Hepatic stellate cell (primary cell): ENCODE measurements at regions not wholly inside any gene's neighbourhood (a gene's known extent, or its start where the extent isn't known, plus 50 kb on each side); places are given as distances from the start of the nearest gene placed in this dataset.
A peak's percentile ranks its signal among the peaks of the same experiment; 100 is the strongest.

ENCODE experiments used
- DNase-seq: peaks from one replicate; pipeline ENCODE4 v3.0.0; 2011; ENCODE audit warnings: low spot score

DNA sequence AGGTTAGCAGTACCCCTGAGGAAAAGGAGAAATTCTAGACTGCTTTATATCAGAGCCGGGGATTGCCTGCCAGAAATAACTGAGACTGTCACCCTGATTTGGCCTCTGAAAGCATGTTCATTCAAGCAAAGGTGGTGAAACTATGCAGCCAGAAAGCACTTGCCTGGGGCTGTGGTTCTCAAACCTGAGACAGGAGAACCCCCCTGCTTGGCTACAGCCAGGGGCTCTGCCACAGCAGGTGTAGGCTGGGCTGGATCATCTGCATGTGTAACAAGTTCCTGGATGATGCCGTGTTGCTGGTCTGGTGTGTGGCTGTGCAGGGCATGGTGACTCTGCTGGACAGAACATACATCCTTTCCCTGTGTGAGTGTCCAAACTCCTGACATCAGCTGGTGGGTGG lies 157.8 kb downstream of the NXNL2 start:
- DNase-seq: no peak

- DNase-seq: peak; percentile 31
Observed at GRCh38 chr9:88694625-88695024, 159.6 kb downstream of the NXNL2 start.

DNA sequence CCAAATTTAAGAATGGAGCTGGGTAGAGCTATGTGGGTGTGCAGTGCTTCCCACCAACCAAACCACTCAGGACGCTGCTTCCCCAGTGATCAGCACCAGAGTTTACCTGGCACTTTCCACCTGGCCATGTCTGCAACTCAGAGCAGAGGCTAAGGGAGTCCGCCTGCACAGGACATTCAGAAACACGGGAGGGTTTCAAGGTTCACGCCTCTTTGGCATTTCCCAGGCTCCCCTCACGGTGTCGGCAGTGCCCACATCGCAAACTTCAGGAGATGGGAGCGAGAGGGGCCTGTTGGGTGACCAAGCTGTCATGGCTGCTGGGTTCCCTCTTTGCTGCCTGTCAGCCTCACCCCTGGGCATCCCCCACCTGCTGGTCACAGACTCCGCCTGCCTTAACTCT lies 161.5 kb downstream of the NXNL2 start:
- DNase-seq: no peak

GRCh38 chr9:88697764-88698432 lies 162.9 kb downstream of the NXNL2 start:
- DNase-seq: no peak

- no peak for DNase-seq
Observed at GRCh38 chr9:88702985-88703384, 168.0 kb downstream of the NXNL2 start.

DNA sequence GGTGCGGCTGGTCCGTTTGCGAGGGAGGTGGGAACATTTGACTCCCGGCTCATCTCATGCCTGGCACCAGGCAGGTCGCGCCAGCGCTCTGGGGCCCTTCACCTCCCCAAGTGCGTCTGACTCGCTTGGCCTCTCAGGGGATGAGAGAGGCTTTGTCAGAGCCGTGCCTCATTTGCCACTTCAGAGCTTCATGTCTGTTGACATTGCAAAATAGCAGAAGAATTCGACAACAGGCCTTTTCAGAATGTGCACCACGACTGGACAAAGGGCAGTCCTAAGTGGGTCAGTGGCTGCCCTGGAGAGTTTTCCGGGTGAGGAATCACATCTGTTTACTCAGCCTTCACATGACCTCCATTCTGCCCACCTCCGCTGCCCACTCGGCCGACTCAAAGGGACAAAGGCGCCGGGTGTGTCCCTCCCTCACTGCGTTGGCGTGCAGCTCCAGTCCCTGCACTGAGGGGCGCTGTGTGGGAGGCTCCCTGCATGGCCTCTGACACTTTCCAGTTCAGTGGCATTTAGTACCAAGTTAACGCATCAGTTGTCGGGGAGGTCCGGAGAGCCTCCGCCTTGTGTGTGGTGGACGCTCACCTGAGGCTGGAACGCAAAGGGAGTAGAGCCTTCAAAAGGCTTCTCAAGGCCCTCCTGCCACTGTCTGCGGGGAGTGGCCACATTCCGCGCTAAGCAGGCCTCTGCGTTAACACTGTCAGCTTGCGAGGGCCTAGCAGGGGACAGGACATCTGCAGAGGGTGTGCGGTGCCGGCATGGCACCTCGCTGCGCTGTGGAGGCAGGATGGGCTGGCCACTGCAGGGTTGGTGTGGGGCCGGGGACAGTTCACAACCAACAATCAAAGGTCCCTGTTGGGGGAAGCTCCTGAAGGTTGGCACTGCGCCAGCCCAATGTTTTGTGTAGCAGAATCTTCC lies 171.5 kb downstream of the NXNL2 start:
- DNase-seq: no peak

DNA sequence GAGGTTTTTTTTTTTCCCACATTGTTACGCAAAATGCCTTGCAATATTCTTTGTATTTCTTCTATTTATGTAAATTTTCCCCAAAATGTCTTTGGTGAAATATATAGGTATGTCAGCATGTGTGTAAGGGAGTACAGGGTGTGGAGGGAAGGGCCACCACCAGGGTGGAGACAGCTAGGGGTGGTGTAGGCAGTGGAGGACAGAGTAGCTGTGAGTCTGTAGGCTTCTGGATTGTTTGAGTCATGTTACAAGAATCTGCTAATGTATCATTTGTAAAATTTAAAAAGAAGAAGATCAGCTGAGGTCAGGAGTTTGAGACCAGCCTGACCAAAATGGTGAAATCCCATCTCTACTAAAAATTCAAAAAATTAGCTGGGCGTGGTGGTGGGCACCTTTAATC lies 175.5 kb downstream of the NXNL2 start:
- DNase-seq: no peak

DNA sequence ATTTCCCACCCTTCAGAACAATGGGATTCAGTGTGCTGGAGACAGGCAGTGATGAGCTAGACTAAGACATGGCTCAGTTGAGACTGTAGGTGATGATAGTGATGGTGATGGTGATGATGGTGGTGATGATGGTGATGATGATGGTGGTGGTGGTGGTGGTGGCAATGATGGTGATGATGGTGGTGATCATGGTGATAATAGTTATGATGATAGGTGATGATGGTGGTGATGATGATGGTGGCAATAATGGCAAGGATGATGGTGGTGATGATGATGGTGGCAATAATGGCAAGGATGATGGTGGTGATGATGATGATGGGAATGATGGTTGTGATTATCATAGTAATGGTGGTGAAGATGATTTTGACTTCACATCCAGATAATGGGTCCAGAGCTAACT lies 176.7 kb downstream of the NXNL2 start:
- DNase-seq: no peak

GRCh38 chr9:88712484-88712883 lies 177.5 kb downstream of the NXNL2 start:
- DNase-seq: no peak

- DNase-seq: no peak
Observed at GRCh38 chr9:88713010-88713409, 178.0 kb downstream of the NXNL2 start.

DNA sequence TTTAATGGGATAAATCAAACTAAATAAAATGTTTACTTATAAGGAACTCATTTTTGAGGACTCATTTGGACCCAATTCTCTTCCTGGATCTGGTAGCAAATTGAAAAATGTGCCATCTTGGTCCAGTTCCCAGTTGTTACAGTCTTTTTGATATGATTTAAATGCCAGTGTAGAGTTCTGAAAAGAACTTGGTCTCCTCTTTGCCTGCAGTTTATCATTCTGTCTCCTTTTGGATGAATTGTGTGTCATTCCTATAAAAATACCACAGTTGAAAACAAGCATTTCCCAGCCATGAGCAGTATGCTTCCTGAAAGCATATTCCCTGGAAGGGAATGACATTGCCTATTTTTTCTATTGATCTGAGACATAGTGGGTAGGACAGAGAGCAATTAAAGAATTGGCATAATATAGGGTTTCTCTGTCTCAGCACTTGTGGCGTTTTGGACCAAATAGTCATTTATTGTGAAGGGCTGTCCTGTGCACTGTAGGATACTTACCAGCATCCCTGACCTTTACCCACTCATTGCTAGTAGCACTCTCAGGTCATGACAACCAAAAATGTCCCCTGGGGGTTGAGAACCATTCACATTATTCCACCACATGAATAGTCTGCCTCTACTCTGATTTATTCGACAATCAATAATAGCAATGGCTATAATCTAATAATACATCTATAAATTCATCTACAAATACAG lies 181.8 kb downstream of the NXNL2 start:
- DNase-seq: no peak

DNA sequence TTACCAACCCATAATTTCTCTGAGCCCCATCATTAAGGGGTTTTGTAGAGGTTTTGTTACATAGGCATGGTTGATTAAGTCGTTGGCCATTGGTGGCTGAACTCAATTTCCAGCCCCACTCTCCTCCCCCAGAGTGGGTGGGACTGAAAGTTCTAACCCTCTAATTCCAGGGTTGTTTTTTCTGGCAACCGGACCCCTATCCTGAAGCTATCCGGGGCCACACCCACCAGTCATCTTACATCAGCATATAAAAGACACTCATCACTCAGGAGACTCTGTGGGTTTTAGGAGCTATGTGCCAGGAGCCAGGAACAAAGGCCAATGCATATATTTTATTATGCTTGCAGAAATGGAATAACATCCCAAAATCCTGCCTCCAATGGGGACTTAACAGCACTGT lies 186.0 kb downstream of the NXNL2 start:
- no peak for DNase-seq

- DNase-seq: no peak
Observed at GRCh38 chr9:88721495-88722279, 186.7 kb downstream of the NXNL2 start.

DNA sequence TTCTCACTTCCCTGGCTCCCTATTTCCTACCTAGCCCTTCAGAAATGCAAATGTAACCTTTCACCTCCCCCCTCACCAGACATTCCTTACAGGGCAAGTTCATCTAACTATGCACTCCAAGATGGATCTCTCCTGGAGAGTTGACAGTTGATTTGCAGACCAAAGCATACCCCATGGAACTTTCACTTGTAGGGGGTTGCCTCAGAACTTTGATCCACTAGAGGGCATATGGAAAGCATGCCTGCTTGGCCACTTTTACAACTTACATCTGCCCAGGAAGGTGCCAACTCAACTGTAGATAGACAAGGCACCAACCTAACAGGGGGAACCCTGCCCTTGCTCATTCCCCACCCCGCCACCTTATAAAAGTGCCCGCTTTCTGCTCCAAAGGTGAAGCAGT lies 187.8 kb downstream of the NXNL2 start:
- no peak for DNase-seq

DNA sequence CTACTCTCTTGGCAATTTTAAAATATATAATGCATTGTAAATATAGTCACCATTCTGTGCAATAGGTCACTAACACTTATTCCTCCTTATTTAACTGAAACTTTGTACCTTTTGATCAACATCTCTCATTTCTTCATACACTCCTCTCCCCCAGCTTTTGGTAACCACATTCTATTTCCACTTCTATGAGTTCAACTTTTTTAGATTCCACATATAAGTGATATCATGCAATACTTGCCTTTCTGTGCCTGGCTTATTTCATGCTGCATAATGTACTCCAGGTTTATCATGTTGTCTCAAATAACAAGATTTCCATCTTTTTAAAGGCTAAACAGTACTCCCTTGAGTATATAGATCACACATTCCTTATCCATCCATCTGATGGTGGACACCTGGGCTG lies 188.8 kb downstream of the NXNL2 start:
- no peak for DNase-seq

DNA sequence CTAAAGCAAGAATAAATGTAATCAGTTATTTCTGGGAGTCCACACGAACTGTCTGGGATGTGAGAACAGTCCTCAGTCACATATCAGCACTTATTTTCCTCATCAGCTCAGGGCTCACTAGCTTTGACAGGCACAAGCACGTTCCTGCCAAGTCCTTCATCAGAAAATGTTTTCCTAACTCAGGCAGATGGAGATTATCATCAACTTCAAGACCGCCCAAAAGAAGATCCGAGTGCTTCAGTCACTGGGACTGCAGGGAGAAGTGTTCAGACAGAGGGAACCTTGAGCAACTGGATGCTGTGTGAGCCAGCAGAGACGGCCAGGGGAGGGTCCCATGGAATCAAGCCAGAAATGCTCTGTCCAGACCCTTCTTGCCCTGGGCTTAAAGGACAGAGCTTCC lies 189.4 kb downstream of the NXNL2 start:
- no peak for DNase-seq

DNA sequence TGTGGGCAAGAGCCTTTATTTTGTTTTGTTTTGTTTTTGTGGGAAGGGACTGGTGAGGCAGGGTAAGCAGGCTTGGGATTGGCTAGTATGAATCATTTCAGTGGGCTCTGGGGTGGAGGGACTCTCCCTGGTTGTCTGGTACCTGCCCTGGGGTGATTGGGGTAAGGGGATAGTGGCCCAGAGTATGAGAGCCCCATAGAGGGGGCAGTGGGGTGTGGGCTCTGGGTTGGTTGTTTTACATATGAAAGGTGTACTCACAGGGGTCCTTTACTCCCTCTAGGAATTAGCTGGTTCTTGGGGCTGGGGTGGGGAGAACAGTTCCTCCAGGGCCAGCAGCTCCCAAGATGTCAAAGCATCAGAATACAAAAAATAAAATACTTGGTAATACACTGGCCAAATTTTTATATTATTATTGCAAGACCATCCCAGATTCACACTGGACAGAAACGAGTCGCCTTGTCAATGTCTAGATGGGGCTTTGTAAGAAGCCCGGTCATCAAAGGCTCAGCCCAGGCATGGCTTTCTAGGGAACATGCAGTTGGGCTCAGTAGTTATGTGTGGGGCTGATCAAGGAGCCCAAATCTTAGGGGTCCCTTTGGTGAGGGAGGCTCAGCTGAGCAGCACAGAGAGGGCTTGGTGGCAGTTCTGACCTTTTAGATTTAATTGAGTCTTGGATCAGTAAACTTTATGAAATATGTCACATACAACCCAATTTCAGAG lies 190.5 kb downstream of the NXNL2 start:
- no peak for DNase-seq

GRCh38 chr9:88726803-88727202 lies 191.8 kb downstream of the NXNL2 start:
- DNase-seq: no peak

DNA sequence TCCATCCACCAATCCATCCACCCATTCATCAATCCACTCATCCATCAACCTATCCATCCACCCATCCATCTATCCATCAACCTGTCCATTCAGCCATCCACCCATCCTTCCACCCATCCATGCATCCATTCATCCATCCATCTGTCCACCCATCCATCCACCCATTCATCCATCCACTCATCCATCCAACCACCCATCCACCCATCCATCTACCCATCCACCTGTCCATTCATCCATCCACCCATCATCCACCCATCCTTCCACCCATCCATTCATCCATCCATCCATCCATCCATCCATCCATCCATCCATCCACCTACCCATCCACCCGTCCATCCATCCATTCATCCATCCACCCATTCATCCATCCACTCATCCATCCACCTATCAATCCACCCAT lies 195.8 kb downstream of the NXNL2 start:
- DNase-seq: no peak

GRCh38 chr9:88732128-88732527 lies 197.2 kb downstream of the NXNL2 start:
- peak; percentile 24 for DNase-seq

DNA sequence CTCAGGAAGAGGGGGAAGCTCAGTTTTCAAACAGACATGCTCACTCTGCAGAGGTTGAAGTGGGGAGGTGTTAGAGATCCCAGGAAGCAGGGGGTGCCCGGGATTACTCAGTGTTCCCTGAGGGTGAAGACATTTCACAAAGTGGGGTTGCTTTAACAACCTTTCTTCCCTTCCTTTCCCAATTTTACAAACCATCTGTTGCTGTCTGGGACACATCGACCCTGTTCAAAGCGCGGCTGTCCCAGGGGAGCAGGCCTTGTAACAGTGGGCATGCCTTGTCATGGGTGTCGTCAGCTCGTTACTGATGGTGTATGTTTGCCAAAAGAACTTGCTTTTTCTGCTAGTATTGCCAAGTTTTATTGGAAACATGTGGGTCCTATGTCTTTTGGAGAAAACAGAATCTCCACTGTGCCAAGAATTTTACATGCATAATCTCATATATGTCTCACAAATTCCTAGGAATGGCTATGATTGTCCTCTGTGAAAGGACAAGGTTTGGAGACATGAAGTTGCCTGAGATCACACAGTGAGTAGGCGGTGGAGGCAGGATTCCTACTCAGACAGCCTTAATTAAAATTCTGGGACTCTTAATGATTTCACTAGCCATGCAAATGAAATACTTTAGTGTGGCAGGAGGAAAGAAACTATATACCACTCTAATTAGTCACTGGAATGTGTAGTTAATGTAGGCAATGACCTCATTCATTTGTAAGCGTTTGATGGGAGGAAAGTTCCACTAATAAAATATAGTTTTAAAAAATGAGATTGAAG lies 198.9 kb downstream of the NXNL2 start:
- no peak for DNase-seq
